ENCODE measurements at regions not wholly inside any gene's neighbourhood (a gene's known extent, or its start where the extent isn't known, plus 50 kb on each side); places are given as distances from the start of the nearest gene placed in this dataset.
"Not testable (repeated sequence)": the region's sequence is repeated elsewhere in the genome, so short reads cannot be mapped to it uniquely, and the experiment has no call there.

- intact Hi-C loops (cut with DNase I, micrococcal nuclease), result no loop called here
- DNase-seq (no peak), ATAC-seq (no peak)
These were observed 54.5 kb downstream of the IRX5 start for GRCh38 chr16:54985156-54985555.

GRCh38 chr16:54985668-54986067 lies 55.0 kb downstream of the IRX5 start:
- ATAC-seq, result no peak
- DNase-seq, result no peak
- intact Hi-C loops (cut with DNase I, micrococcal nuclease), result no loop called here

DNA sequence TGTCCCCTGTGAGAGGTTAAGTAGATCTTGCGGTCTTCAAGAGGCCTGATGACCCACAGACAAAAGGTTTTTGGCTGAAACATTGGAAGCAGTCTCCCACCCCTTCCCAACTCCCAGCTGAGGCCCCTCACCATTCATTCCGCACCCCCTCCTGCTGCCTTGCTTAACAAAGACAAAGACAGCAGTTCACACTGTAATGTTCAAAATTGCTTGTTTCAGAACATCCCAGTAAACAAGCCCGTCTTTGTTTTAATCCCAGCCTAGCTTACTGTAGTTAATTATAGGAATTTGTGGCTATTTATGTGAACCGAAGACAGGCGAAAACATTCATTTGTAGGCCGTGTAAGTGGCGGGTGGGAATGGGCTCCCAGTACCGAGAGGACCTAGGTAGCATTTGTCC lies 55.7 kb downstream of the IRX5 start:
- DNase-seq (no peak), ATAC-seq (no peak)
- intact Hi-C loops (cut with DNase I, micrococcal nuclease), result no loop called here

- no peak for DNase-seq
- intact Hi-C loops (cut with DNase I, micrococcal nuclease), result no loop called here
- no peak for ATAC-seq
These were observed 56.4 kb downstream of the IRX5 start for GRCh38 chr16:54987081-54987480.

GRCh38 chr16:54991525-54991924 lies 60.9 kb downstream of the IRX5 start:
- DNase-seq (no peak), ATAC-seq (no peak)
- intact Hi-C loops (cut with DNase I, micrococcal nuclease), result no loop called here

DNA sequence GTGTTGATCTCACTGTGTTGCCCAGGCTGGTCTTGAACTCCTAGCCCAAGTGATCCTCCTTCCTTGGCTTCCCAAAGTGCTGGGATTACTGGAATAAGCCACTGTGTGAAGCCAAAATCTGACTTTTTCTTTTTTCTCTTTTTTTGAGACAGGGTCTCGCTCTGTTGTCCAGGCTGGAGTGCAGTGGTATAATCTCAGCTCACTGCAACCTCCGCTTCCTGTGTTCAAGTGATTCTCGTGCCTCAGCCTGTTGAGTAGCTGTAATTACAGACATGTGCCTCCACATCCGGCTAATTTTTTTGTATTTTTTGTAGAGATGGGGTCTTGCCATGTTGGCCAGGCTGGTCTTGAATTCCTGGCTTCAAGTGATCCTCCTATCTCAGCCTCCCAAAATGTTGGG lies 61.3 kb downstream of the IRX5 start:
- intact Hi-C loops (cut with DNase I, micrococcal nuclease); DNase-seq; ATAC-seq: not testable (repeated sequence)

DNA sequence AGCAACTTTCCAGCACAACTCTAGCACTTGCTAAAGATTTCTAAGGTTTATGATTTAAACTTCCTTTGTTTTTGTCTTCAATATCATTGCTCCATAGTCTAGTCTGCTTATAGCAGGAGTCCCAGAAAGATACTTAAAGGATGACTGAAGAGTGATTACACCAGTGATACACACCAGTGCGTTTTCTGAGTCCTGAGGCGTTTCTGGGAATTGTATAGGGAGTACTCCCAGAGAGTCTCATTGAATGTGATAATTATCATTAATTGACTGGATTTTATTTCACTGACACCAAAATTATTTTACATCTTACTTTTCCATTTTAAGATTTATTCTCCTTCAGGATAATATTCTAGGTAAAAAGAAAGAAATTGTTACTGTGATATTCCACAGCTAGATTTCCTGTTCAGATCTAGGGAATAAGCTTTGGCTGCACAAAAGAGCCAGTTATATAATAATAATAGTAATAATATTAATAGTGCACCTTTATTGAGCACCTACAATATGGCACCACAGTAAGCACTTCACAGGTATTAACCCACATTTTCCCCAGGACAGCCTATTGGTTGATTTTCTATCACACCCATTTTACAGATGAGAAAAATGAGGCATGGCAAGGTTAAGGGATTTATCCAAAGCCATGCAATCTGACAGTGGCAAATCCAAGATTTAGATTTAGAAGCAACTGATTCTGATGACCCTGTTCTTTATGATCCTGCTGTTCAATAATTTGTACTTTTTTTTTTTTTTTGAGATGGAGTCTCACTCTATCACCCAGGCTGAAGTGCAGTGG lies 62.6 kb downstream of the IRX5 start:
- DNase-seq (no peak), ATAC-seq (no peak)
- intact Hi-C loops (cut with DNase I, micrococcal nuclease), result no loop called here

GRCh38 chr16:54996186-54996585 lies 65.5 kb downstream of the IRX5 start:
- no peak for ATAC-seq
- intact Hi-C loops (cut with DNase I, micrococcal nuclease), result no loop called here
- DNase-seq, result no peak

DNA sequence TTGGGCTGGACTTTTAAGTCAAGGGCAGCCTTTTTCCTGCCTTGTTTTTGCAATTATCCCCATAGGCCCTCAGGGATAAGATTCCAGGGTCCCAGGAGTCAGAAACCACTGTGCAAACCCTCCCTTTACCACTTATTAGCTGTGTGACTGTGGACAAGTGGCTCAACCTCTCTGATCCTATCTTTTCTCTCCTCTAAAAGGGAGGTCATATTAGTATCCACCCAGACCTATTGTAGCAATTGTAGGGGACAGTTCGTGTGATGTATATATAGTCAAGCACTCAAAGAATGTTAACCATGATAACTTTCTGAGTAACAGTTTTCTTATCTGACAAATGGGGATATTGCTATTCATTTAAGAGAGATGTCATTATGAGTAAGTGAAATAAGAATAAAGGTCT lies 68.2 kb downstream of the IRX5 start:
- DNase-seq (no peak), ATAC-seq (no peak)
- intact Hi-C loops (cut with DNase I, micrococcal nuclease), result no loop called here

DNA sequence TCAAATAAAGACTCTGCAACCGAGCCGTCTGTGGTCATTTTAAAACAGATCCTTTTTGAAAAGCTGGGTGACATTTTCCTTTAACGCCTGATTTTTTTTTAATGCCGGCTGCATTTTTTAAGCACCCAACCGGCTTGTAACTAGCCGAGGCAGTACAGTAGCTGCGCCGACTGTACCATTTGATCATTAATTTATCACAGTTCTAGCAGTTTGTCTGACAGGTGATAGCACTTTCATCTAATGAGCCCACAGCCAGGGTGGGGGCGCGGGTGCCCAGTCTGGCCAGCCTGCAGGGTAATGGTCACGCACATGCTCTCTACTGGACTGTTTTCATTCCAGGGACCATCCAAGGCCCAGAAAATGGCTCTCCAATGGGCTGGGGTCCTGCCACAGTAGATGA lies 68.8 kb downstream of the IRX5 start:
- ATAC-seq, result no peak
- DNase-seq, result no peak
- intact Hi-C loops (cut with DNase I, micrococcal nuclease), result no loop called here

GRCh38 chr16:55000595-55000994 lies 69.9 kb downstream of the IRX5 start:
- no peak for ATAC-seq
- intact Hi-C loops (cut with DNase I, micrococcal nuclease), result no loop called here
- no peak for DNase-seq

GRCh38 chr16:55001931-55002330 lies 71.3 kb downstream of the IRX5 start:
- ATAC-seq (no peak), DNase-seq (no peak)
- intact Hi-C loops (cut with DNase I, micrococcal nuclease), result no loop called here

GRCh38 chr16:55002419-55002818 lies 71.8 kb downstream of the IRX5 start:
- ATAC-seq (no peak), DNase-seq (no peak)
- intact Hi-C loops (cut with DNase I, micrococcal nuclease), result no loop called here

GRCh38 chr16:55003306-55003705 lies 72.6 kb downstream of the IRX5 start:
- DNase-seq (no peak), ATAC-seq (no peak)
- intact Hi-C loops (cut with DNase I, micrococcal nuclease), result no loop called here

GRCh38 chr16:55003916-55004315 lies 73.3 kb downstream of the IRX5 start:
- intact Hi-C loops (cut with DNase I, micrococcal nuclease), result no loop called here
- DNase-seq (no peak), ATAC-seq (no peak)

GRCh38 chr16:55007504-55007903 lies 76.8 kb downstream of the IRX5 start:
- ATAC-seq (no peak), DNase-seq (no peak)
- intact Hi-C loops (cut with DNase I, micrococcal nuclease), result no loop called here

DNA sequence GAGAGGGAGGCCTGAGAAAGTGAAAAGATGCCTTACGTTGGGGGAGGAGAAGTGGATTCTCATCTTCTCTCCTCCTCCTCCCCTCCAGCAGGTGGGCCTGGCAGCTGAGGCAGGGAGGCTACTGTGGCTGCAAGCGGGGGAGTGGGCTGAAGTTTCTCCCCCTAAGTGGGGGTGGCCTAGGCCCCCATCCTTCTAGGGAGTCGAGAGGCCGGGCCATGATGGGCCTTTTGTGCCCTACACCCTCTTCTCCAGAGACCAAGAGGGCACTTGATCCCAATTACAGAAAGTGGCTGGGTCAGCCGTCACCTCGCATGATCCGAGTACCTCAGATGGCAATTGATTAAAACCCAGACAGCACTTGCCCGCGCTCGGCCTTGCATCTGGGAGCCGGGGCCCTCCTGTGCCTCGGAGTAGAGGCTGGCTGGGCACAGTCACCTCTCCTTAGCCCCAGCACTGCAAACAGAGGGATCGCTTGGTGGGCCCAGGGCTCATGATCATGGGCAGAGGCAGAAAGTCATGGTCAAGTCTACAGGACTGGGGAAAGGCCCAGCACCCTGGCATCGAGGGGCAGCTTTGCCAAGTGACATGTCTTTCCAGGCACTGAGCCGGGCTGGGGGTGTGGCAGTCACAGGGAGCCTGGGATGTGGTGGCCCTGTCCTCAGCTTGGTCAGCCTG lies 78.3 kb downstream of the IRX5 start:
- no peak for ATAC-seq
- intact Hi-C loops (cut with DNase I, micrococcal nuclease), result no loop called here
- no peak for DNase-seq

DNA sequence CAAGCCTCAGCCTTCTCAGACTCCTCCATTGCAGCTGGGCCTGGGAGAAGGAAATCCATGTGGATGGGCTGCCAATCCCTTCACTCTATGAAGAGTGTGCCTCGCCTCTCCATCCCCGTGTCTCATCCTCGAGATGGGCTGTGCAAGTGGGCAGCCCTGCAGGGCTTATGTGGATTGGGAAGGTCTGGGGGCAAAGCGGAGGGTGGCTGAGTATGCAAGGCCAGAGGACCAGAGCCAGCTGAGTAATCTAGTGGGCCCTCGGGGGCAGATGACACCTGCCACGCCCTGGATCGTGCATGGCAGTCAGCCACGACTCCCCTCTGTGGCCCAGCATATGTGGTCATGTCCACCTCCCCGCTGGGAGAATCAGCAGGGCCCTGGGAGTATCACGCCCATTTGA lies 78.9 kb downstream of the IRX5 start:
- no peak for ATAC-seq
- DNase-seq, result no peak
- intact Hi-C loops (cut with DNase I, micrococcal nuclease), result no loop called here

DNA sequence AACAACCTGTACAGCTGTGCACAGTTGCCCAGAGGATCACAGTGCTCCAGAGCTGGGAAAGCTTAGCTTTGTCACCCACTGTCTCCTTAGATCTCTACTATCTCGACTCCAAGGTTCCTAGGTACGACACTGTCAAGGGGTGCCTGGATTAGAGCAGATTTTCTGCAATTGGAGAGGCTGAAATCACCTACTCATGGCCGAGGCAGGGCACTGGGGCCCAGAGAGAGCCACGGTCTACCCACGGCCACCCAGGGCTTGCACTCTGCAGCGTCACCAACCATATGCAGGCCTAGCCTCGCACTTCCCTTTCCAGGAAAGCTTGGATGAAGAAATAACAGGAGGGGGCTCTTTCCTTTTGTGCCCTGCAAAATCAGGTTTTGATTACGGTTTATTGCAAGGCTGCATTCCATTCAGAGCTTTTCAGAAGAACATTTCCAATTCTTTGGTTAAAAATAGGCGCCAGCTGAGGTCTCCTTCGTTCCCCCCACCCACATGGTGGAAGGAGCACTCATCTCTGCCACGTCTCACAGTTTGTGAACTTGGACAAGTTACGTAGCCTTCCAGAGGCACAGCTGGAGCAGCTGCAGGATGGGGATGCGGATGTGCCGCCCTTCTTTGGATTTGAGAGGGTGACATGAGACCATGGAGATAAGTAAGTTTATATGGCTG lies 80.0 kb downstream of the IRX5 start:
- DNase-seq, result no peak
- intact Hi-C loops (cut with DNase I, micrococcal nuclease), result no loop called here
- no peak for ATAC-seq

- ATAC-seq (no peak), DNase-seq (no peak)
- intact Hi-C loops (cut with DNase I, micrococcal nuclease), result no loop called here
These were observed 81.7 kb downstream of the IRX5 start for GRCh38 chr16:55012362-55012761.
